ENCODE measurements at regions not wholly inside any gene's neighbourhood (a gene's known extent, or its start where the extent isn't known, plus 50 kb on each side); places are given as distances from the start of the nearest gene placed in this dataset.

DNA sequence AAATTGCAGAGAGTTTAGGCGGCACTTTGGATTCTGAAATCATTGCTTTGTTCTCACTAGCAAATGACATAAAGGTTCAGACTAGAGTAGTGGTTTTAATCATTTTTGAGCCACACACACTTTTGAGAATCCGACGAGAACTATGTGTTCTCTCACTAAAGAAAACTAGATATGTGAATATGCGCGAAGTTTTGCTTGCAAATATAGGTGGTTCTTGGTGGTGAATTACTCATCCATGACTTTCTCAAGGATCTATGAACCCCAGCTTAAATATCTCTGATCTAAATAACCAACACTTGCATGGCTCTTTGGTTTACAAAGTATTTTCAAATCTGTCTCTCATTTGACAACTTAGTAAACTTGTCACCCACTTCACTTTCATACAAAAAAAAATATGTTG is 54.8 kb downstream of the NOG start:
- DNase-seq (ENCODE audit: low read depth): no peak

DNA sequence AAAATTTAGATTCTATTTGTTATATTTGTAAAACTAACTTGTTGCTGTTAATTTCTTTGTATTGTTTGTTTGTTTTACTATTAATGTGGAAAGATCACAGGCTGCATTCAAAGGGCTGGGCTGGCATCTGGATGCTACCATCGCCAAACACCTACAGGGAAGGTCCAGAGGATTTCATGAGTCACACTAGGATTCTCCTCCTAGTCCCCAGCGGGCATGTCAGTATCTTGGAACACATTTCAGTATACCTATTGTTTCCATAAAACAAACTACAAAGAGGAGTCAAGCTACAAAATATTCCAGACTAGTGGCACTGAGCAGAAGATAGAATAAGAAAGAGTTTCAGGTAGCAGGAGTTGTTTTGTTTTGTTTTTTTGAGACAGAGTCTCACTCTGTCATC is 55.3 kb downstream of the NOG start:
- no peak for DNase-seq (ENCODE audit: low read depth)

DNA sequence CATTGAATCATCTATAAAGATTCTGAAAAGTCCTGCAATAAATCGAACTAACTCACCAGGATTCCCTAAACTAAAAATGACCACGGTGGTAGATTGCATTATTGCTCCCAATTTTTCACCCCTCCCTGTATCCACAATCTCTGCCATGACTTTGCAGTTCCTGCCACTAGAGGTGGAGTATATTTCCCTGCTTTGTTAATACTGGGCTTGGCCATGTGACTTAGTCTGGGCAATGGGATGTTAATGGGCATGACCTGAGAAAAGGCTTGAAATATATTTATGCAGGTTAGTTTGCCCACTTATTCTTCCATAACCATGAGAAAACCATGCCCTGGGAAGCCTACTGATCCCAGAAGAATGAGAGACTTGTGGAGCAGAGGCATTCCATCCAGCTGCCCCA is 59.1 kb downstream of the NOG start:
- DNase-seq (ENCODE audit: low read depth): no peak

DNA sequence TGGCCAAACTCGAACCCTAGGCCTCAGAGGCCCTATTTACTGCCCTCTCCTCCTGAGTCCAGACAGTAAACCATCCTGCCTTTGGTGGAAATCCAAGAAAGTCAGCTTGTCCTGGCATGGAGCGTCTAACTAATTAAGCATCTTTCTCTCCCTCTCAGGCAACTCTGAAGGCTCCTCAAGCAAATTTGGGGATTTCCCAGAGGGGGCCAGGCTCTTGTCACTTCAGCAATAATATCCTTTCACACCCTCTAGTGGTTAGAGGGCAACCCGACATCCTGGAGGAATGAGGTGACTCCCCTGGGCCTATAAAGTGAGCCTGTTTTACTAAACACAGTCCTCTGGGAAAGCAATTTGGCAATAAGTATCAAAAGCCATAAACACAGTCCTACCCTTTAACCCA is 60.4 kb downstream of the NOG start:
- DNase-seq (ENCODE audit: low read depth): no peak

DNA sequence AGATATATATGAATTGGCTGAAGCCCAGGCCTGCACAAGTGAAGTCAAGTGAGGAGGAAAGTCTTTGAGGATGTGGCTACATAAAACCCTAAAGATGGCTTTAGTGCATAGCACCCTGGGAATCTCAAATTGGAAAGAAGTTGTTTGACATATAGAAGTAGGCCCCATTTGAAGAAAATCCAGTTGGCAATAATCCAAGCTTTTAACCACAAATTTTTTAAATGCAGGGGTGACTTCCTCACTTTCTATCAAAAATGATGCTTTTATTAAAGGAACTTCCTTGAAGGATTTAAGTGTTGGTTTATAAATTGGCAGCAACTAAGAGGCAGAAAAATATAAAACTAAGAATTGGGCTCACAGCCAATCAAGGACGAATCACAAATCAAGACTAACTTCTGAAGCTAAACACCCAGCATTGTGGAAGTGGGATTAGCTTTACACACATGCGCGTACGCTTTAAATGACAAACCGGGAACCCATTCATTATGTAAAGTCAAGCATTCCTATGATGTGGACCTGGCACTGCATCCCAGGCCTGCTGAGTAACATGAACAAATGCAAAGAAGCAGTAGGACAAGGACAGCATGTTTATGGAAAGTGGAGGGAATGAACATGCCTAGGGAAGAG is 63.3 kb downstream of the NOG start:
- DNase-seq (ENCODE audit: low read depth): no peak

DNA sequence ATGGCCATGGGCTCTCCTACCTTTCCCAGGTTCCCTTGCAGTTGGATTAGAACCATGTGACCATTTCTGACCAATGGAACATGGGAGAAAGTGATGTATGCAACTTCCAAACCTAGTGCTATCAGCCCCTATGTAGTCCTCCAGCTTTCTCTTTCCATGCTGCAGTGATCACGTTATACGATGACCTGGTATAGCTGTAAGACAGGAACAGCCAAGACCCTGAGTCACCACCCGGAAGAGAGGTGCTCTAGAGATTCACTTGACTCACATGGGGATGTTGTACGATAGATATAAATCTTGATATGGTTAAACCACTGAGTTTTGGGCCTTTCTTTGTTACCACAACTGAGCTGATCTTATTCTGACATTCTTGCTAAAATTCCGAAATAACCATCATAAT is 65.1 kb downstream of the NOG start:
- DNase-seq (ENCODE audit: low read depth): no peak

DNA sequence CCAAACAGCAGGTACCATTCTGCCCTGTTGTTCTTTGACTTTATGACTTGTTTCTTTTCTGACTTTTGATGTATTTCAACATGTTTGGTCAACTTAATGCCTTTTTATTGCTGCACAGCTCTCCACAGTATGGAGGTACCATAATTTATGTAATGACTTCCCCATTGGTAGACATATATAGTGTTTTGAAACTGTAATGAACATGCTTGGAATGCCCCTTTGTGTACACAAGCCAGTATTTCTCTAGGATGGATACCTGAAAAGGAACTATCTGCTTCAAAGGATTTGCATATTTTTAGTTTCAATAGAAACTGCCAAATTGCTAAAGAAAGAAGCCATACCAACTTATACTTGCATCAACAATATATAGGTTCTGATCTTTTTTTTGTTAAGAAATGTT is 66.1 kb downstream of the NOG start:
- DNase-seq (ENCODE audit: low read depth): no peak

DNA sequence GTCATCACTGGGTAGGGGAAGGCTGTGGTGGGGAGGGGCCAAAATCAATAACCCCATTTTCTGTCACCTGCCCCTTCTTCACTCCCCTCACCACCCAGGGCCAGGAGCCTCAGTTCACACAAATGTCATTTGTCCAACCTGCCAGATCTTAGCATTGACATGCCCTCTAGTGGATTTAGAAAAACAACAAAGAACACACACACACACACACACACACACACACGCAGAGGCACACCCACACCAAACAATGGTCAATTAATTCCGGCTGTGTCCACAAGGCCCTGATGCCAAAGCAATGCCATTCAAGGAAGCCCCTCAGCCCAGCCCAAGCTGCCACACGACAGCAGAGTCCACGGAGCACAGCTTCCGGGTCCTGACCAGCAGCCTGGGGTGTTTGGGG is 68.4 kb downstream of the NOG start:
- DNase-seq (ENCODE audit: low read depth): no peak

DNA sequence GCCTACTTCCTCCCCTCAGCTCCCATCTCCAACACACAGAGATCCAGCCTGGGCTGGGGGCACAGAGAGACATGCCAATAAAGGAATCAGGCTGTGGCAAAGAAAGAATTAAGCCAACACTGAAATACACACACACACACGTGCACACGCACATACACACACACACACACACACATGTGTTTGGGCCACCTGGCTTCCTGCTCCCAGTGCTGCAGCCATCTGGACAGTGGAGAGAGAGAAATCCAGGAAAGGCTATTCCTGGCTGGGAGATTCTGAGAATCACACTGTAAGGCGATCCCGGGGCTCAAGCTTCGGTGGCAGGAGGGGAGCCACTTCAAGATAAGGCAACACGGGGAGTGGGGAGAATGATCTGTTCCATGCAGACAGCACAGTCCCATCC is 72.4 kb downstream of the NOG start:
- no peak for DNase-seq (ENCODE audit: low read depth)

DNA sequence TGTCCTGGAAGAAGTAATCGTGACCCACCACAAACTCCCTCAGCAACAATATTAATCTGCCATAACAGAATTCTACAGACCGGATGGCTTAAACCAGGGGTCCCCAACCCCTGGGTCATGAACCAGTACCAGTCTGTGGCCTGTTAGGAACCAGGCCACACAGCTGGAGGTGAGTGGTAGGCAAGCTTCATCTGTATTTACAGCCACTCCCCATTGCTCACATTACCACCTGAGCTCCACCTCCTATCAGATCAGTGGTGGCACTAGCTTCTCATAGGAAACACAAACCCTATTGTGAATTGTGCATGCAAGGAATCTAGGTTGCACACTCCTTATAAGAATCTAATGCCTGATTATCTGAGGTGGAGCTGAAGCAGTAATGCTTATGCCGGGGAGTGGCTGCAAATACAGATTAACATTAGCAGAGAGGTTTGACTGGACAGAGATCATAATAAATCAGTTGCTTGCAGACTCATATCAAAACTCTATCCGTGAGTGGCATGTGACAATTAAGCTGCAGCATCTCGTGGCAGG is 74.5 kb downstream of the NOG start:
- DNase-seq (ENCODE audit: low read depth): no peak

DNA sequence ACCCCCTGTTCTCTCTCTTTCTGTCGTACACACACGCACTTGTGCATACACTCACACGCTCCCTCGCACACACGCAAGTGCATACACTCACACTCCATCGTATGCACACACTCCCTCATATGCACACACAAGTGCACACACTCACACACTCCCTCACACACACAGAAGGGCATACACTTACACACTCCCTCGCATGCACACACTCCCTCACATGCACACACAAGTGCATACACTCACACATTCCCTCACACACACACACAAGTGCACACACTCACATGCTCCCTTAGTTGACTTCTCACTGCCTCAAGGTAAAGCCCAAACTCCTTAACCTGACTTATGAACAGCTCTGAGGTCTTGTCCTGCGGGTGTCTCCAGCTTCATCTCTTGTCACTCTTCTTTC is 78.7 kb downstream of the NOG start:
- no peak for DNase-seq (ENCODE audit: low read depth)

DNA sequence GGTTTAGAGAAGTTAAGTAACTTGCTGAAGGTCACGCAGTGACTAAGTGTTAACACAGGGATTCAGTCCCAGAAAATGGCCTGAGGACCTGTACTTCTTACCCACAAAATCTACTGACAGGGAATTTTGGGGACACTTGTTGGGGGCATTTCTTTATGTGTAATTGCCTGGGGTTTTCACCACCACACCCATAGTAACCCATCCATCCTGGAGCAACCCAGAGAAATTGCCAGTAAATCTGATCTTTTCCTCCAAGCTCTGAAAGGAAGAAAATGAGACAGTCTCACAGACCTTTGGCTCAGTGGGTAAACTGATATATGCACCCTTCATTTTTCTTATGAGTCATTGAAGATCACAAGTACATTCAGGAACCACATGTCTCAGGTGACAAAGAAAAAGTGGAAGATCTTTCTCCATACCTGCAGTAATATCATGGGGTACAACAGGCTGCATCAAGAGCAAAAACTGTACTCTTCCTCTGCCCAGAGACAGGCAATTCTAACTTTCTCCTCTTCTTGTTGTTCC is 81.0 kb downstream of the NOG start:
- no peak for DNase-seq (ENCODE audit: low read depth)

DNA sequence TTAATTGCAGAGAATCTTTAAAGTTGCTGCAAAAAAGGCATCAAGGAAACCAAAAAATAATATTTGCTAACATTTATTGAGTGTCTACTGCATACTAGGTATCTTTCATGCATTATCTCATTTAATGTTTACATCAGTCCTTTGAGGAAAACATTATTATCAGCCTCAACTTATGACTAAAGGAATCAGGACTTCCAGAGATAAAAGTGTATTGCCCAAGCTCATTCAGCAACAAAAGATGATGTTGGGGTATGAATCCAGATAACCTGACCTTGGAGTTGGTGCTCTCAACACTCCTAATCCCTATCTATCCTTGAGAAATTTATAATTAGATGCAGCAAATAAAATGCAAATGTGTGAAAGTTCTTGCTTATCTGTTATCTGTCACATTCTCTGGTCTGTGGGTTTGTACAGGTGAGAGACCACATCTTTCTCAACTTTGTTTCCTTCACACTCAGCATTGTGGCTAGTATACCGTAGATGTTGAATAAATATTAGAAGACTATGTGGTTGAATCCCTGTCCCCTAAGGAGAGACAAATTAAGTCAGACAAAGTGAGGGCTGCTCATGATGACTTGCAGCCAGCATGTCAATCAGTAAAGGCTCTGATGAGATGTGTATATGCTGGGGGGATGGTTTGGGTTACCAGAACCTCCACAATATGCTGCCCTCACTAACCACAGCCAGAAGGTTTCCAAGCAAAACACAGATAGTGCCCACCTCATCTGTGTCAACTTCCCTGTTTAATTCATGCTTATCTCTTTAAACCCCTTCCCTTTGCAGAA is 82.6 kb downstream of the NOG start:
- no peak for DNase-seq (ENCODE audit: low read depth)

DNA sequence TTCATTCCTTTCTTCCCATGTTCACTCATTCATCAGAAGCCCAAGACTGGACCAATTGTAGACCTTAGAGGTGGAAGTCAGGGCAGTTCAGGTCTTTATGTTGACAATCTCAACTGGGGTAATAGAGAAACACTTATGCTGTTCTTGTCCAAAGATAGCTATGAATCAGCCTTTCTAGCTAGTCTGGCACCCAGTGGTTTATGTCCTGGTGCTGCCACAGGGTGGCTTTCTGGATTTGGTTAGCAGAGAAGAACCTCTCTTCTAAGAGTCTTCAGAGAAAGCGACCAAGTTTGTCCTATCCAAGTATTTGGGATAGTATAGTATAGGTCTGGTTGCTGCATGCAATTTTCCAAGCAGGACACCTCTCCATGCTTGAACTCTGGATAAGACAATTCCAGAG is 83.3 kb downstream of the NOG start:
- no peak for DNase-seq (ENCODE audit: low read depth)

DNA sequence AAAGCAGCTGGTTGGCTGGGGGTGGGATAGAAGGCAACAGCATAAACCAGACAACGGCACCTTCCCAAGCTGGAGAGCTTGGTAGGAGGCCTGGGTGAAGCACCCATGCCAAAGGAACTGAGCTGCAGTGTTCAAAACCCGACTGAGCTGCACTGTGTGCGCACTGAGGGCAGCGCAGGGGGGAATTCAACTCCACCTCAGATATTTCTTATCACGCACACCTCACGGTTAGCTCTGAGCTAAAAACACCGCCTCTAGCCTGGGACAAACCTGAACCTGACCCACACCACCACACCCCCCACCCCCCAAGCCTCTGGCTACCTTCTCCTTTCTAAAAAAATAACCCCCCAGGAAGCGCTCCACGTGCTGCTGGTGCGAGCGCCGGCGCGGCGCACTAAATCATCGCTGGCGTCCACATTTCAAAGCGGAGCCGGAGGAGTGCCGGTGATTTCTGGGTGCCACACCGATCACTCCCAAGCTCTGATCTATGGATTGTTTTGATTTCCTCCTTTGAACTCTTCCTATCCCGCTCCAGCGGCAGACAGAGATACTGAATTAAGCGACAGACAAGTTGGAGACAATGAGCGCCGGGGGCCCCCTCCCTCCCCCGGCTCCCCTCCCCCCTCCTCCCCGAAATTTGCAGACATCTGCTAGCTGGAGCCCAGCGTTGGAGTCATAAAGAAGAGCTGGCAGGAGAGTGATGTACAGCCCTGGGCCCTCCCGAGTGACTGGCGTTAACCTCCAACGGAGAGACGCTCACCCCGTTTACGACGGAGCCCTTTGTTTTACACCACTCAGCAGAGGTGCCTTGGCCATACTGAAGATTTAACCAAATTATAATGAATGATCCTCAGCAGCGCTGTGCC is 85.0 kb downstream of the NOG start:
- no peak for DNase-seq (ENCODE audit: low read depth)

DNA sequence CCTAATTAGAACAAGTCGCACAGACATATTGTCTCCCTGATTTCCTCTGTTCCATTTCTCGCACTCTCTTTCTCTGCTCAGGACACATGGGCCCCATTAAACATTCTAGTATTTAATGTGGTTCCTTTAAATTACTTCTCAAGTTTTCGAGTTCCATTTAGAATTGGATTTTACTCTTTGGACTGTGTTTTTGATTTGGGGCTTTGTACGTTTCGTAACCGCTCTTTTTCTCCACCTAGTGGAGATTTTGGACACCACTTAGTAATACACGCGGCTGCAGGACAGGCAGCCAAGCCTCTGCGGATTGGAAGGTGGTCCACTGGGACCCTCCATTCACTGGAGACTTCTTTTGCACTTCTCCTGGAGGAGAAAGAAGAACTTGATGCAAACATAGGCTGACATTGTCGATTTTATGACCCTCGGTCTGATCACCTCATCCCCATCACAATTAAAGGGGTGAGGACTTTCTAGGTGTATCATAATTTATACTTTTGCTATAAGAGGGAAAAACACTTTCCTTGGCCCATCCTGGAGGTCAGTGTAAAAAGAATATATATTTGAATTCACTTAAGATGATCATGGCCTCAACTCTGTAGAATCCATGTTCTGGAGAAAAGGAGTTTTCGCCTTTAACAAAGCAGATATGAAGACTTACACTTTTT is 85.7 kb downstream of the NOG start:
- no peak for DNase-seq (ENCODE audit: low read depth)

DNA sequence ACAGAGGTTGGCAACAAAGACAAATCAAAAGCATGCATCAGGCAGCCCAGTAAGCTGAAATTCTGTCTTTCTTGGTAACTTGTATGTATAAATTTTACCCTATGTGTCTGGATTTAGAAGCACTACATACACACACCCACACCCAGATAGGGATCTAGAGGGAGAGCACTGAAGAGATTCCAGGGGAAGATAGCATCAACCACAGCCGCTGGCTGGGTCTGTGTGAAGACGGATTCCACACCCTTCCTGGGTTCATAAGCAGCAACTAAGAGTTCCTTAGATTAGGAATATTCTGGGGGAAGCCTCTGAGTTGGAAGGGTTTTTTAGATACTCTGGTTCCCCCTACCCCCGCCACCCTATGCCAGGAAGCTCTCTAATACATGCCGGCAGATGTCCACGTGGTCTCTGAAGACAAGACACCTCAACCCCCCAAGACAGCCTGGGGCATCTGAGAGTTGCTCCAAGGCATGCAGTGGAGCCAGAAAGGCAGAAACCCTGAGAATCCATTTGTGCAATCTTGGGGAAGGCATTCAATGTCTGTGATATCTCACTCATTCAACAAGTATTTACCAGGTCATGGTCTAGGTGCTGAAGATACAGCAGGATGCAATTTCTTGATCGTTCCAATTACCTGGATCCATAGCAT is 86.4 kb downstream of the NOG start:
- no peak for DNase-seq (ENCODE audit: low read depth)

DNA sequence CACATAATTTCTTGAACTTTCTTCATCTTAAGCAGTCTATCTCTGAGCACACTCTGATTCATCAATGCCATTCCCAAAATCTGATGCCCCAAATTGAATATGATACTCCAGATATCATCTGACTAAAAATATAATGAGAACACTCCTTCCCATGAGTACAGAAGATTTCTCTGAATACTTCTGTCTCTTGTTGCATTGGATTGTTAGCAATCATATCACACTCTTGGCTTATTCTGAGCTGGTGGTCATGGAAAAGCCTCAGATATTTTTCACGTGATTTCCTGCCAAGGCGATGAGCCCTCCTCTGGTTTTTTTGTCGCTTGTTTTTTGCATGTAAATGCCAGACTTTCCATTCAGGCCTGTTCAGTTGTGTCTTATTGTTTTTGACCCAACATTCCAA is 87.2 kb downstream of the NOG start:
- no peak for DNase-seq (ENCODE audit: low read depth)

DNA sequence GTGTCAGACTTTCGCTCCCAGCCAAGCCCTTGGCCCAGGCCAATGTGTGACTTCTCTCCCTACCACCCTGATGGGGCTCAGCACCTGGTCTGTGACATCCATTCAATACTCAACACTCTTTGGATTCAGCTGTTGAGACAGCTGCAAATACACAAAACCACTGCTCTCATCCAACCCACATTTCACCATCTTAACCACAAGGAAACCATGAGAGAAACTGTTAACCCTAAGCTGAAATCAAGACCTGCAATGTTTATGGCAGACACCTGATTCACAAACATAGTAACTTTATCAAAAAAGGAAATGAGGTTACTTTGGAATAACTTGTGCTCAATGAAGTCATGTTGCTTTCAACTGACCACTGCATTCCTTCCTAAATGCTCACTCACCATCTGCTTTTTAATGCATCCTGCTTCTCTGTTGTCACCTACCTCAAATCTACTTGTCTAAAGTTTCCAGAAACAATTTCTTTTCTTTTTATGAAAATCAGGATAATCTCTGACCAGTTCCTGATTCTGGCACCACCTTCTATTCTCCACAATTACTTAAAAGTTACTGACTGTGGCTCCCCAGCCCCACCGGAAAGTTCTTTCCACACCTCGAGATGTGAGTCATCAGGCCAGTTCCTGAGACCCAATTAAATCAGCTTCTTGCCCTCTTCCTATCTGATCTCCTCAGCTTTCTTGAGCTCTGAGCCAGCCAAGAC is 88.2 kb downstream of the NOG start:
- DNase-seq (ENCODE audit: low read depth): no peak

DNA sequence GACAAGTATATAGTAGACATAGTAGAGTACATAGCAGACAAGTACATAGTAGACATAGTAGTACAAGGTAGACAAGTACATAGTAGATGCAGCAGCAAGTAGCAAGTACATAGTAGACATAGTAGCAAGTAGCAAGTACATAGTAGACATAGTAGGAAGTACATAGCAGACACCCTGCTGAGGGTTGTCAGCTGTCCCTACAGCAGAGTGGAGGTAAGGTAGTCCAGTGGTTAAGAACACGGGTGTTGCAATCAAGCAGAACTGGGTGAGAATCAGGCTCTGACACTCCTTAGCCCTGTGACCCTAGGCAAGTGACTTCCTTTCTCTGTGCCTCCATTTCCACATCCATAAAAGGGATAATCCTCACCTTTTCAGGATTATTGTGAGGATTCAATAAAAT is 94.7 kb downstream of the NOG start:
- DNase-seq (ENCODE audit: low read depth): no peak
